Activated CD8-positive, alpha-beta T cell treated with anti-CD3 and anti-CD28 coated beads for 36 hours (primary cell): ENCODE measurements at regions not wholly inside any gene's neighbourhood (a gene's known extent, or its start where the extent isn't known, plus 50 kb on each side); places are given as distances from the start of the nearest gene placed in this dataset.
"Not testable (repeated sequence)": the region's sequence is repeated elsewhere in the genome, so short reads cannot be mapped to it uniquely, and the experiment has no call there.

Source experiments
- ATAC-seq: fragments of 200-7000 bp; cut with Tn5 transposase; one replicate; pipeline ENCODE4 v1.10.0; 2021; ENCODE audit warnings: mild to moderate bottlenecking, moderate library complexity
- CTCF ChIA-PET: fragments of 350-600 bp; sonication (Branson Sonifier 250); formaldehyde crosslinking; loops from one replicate; lab custom pipeline; 2021; ENCODE audit warnings: antibody characterized with exemption; lab: Charles Lee
- POLR2A ChIA-PET: fragments of 350-600 bp; sonication (Branson Sonifier 250); formaldehyde crosslinking; loops from one replicate; lab custom pipeline; 2021; ENCODE audit warnings: antibody characterized with exemption; lab: Charles Lee
- DNase-seq: peaks from one replicate; pipeline ENCODE4 v3.0.0-alpha.2; 2020
- H3K27ac Mint-ChIP-seq: one replicate; pipeline ENCODE4 v1.8.0; 2021; ENCODE audit warnings: mild to moderate bottlenecking, mixed read lengths
- H3K27me3 Mint-ChIP-seq: one replicate; pipeline ENCODE4 v1.8.0; 2021; ENCODE audit warnings: mixed read lengths
- H3K36me3 Mint-ChIP-seq: one replicate; pipeline ENCODE4 v1.8.0; 2021; ENCODE audit warnings: low read depth, mixed read lengths
- H3K4me1 Mint-ChIP-seq: one replicate; pipeline ENCODE4 v1.8.0; 2021; ENCODE audit warnings: low read depth, mixed read lengths
- H3K4me3 Mint-ChIP-seq: one replicate; pipeline ENCODE4 v1.8.0; 2021; ENCODE audit warnings: mild to moderate bottlenecking, moderate library complexity, mixed read lengths
- H3K9me3 Mint-ChIP-seq: one replicate; pipeline ENCODE4 v1.8.0; 2021; ENCODE audit warnings: mixed read lengths
- intact Hi-C: fragments of 100-400 bp; cut with micrococcal nuclease; formaldehyde crosslinking; loops from one replicate; pipeline ENCODE4 v1.10.0; 2022

GRCh38 chr1:196366-196765 lies 255.1 kb downstream of the OR4F29 start:
- H3K4me1 Mint-ChIP-seq, H3K36me3 Mint-ChIP-seq, DNase-seq, H3K27me3 Mint-ChIP-seq, CTCF ChIA-PET, ATAC-seq, intact Hi-C loops, POLR2A ChIA-PET, H3K9me3 Mint-ChIP-seq, H3K4me3 Mint-ChIP-seq, H3K27ac Mint-ChIP-seq: not testable (repeated sequence)

GRCh38 chr1:191296-192049 lies 260.0 kb downstream of the OR4F29 start:
- H3K4me1 Mint-ChIP-seq, CTCF ChIA-PET, H3K9me3 Mint-ChIP-seq, intact Hi-C loops, H3K27ac Mint-ChIP-seq, H3K27me3 Mint-ChIP-seq, H3K4me3 Mint-ChIP-seq, POLR2A ChIA-PET, ATAC-seq, H3K36me3 Mint-ChIP-seq: not testable (repeated sequence)
- peak; percentile 14 for DNase-seq

DNA sequence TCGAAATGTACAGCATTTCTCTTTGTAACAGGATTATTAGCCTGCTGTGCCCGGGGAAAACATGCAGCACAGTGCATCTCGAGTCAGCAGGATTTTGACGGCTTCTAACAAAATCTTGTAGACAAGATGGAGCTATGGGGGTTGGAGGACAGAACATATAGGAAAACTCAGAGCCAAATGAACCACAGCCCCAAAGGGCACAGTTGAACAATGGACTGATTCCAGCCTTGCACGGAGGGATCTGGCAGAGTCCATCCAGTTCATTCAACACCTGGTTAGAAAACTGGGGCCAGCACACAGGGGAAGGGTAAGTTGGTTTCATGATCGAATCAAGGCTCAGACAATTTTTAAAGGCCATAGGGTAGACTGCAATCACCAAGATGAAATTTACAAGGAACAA lies 260.8 kb downstream of the OR4F29 start:
- H3K27ac Mint-ChIP-seq, H3K27me3 Mint-ChIP-seq, H3K4me1 Mint-ChIP-seq, intact Hi-C loops, H3K36me3 Mint-ChIP-seq, POLR2A ChIA-PET, DNase-seq, H3K4me3 Mint-ChIP-seq, H3K9me3 Mint-ChIP-seq, CTCF ChIA-PET, ATAC-seq: not testable (repeated sequence)

GRCh38 chr1:189915-190314 lies 261.6 kb downstream of the OR4F29 start:
- intact Hi-C loops, CTCF ChIA-PET: not testable (repeated sequence)

DNA sequence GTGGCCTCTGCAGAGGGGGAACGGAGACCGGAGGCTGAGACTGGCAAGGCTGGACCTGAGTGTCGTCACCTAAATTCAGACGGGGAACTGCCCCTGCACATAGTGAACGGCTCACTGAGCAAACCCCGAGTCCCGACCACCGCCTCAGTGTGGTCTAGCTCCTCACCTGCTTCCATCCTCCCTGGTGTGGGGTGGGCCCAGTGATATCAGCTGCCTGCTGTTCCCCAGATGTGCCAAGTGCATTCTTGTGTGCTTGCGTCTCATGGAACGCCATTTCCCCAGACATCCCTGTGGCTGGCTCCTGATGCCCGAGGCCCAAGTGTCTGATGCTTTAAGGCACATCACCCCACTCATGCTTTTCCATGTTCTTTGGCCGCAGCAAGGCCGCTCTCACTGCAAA lies 262.2 kb downstream of the OR4F29 start:
- CTCF ChIA-PET, H3K27me3 Mint-ChIP-seq, H3K4me1 Mint-ChIP-seq, ATAC-seq, H3K36me3 Mint-ChIP-seq, DNase-seq, H3K27ac Mint-ChIP-seq, intact Hi-C loops, H3K9me3 Mint-ChIP-seq, H3K4me3 Mint-ChIP-seq, POLR2A ChIA-PET: not testable (repeated sequence)

More at GRCh38 chr1:189915-190314, 261.6 kb downstream of the OR4F29 start:
- DNase-seq, H3K4me3 Mint-ChIP-seq, H3K4me1 Mint-ChIP-seq, H3K27me3 Mint-ChIP-seq, POLR2A ChIA-PET, H3K9me3 Mint-ChIP-seq, H3K27ac Mint-ChIP-seq, H3K36me3 Mint-ChIP-seq, ATAC-seq: not testable (repeated sequence)

DNA sequence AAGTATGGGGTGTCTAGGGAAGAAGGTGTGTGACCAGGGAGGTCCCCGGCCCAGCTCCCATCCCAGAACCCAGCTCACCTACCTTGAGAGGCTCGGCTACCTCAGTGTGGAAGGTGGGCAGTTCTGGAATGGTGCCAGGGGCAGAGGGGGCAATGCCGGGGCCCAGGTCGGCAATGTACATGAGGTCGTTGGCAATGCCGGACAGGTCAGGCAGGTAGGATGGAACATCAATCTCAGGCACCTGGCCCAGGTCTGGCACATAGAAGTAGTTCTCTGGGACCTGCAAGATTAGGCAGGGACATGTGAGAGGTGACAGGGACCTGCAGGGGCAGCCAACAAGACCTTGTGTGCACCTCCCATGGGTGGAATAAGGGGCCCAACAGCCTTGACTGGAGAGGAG lies 264.2 kb downstream of the OR4F29 start:
- H3K36me3 Mint-ChIP-seq, H3K9me3 Mint-ChIP-seq, POLR2A ChIA-PET, H3K27ac Mint-ChIP-seq, H3K27me3 Mint-ChIP-seq, intact Hi-C loops, H3K4me1 Mint-ChIP-seq, CTCF ChIA-PET, H3K4me3 Mint-ChIP-seq, ATAC-seq: not testable (repeated sequence)
- DNase-seq = peak; percentile 0

- H3K9me3 Mint-ChIP-seq, H3K4me1 Mint-ChIP-seq, ATAC-seq, POLR2A ChIA-PET, H3K4me3 Mint-ChIP-seq, DNase-seq, intact Hi-C loops, H3K27me3 Mint-ChIP-seq, CTCF ChIA-PET, H3K27ac Mint-ChIP-seq, H3K36me3 Mint-ChIP-seq: not testable (repeated sequence)
These were observed 264.8 kb downstream of the OR4F29 start for GRCh38 chr1:186691-187131.

DNA sequence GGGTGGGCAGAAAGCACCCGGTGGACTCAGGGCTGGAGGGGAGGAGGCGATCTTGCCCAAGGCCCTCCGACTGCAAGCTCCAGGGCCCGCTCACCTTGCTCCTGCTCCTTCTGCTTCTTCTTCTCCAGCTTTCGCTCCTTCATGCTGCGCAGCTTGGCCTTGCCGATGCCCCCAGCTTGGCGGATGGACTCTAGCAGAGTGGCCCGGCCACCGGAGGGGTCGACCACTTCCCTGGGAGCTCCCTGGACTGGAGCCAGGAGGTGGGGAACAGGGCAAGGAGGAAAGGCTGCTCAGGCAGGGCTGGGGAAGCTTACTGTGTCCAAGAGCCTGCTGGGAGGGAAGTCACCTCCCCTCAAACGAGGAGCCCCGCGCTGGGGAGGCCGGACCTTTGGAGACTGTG lies 265.3 kb downstream of the OR4F29 start:
- ATAC-seq, H3K4me1 Mint-ChIP-seq, intact Hi-C loops, CTCF ChIA-PET, H3K4me3 Mint-ChIP-seq, H3K9me3 Mint-ChIP-seq, POLR2A ChIA-PET, H3K27me3 Mint-ChIP-seq, DNase-seq, H3K36me3 Mint-ChIP-seq, H3K27ac Mint-ChIP-seq: not testable (repeated sequence)

DNA sequence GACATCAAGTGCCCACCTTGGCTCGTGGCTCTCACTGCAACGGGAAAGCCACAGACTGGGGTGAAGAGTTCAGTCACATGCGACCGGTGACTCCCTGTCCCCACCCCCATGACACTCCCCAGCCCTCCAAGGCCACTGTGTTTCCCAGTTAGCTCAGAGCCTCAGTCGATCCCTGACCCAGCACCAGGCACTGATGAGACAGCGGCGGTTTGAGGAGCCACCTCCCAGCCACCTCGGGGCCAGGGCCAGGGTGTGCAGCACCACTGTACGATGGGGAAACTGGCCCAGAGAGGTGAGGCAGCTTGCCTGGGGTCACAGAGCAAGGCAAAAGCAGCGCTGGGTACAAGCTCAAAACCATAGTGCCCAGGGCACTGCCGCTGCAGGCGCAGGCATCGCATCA lies 266.0 kb downstream of the OR4F29 start:
- H3K4me1 Mint-ChIP-seq, H3K36me3 Mint-ChIP-seq, H3K27ac Mint-ChIP-seq, DNase-seq, ATAC-seq, intact Hi-C loops, H3K4me3 Mint-ChIP-seq, H3K9me3 Mint-ChIP-seq, CTCF ChIA-PET, H3K27me3 Mint-ChIP-seq, POLR2A ChIA-PET: not testable (repeated sequence)

DNA sequence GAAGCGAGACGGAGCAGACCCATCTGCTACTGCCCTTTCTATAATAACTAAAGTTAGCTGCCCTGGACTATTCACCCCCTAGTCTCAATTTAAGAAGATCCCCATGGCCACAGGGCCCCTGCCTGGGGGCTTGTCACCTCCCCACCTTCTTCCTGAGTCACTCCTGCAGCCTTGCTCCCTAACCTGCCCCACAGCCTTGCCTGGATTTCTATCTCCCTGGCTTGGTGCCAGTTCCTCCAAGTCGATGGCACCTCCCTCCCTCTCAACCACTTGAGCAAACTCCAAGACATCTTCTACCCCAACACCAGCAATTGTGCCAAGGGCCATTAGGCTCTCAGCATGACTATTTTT lies 267.2 kb downstream of the OR4F29 start:
- POLR2A ChIA-PET, intact Hi-C loops, H3K27me3 Mint-ChIP-seq, H3K4me1 Mint-ChIP-seq, H3K4me3 Mint-ChIP-seq, ATAC-seq, DNase-seq, H3K36me3 Mint-ChIP-seq, H3K9me3 Mint-ChIP-seq, CTCF ChIA-PET, H3K27ac Mint-ChIP-seq: not testable (repeated sequence)

GRCh38 chr1:183620-184335 lies 267.7 kb downstream of the OR4F29 start:
- H3K36me3 Mint-ChIP-seq, CTCF ChIA-PET, H3K4me3 Mint-ChIP-seq, ATAC-seq, H3K27ac Mint-ChIP-seq, H3K27me3 Mint-ChIP-seq, POLR2A ChIA-PET, H3K9me3 Mint-ChIP-seq, H3K4me1 Mint-ChIP-seq, intact Hi-C loops: not testable (repeated sequence)
- DNase-seq = peak; percentile 2

DNA sequence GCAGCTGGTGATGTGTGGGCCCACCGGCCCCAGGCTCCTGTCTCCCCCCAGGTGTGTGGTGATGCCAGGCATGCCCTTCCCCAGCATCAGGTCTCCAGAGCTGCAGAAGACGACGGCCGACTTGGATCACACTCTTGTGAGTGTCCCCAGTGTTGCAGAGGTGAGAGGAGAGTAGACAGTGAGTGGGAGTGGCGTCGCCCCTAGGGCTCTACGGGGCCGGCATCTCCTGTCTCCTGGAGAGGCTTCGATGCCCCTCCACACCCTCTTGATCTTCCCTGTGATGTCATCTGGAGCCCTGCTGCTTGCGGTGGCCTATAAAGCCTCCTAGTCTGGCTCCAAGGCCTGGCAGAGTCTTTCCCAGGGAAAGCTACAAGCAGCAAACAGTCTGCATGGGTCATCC lies 268.4 kb downstream of the OR4F29 start:
- POLR2A ChIA-PET, CTCF ChIA-PET, H3K36me3 Mint-ChIP-seq, H3K27ac Mint-ChIP-seq, H3K4me1 Mint-ChIP-seq, H3K4me3 Mint-ChIP-seq, intact Hi-C loops, H3K27me3 Mint-ChIP-seq, H3K9me3 Mint-ChIP-seq, ATAC-seq: not testable (repeated sequence)
- peak; percentile 1 for DNase-seq
